ENCODE measurements at regions not wholly inside any gene's neighbourhood (a gene's known extent, or its start where the extent isn't known, plus 50 kb on each side); places are given as distances from the start of the nearest gene placed in this dataset.

DNA sequence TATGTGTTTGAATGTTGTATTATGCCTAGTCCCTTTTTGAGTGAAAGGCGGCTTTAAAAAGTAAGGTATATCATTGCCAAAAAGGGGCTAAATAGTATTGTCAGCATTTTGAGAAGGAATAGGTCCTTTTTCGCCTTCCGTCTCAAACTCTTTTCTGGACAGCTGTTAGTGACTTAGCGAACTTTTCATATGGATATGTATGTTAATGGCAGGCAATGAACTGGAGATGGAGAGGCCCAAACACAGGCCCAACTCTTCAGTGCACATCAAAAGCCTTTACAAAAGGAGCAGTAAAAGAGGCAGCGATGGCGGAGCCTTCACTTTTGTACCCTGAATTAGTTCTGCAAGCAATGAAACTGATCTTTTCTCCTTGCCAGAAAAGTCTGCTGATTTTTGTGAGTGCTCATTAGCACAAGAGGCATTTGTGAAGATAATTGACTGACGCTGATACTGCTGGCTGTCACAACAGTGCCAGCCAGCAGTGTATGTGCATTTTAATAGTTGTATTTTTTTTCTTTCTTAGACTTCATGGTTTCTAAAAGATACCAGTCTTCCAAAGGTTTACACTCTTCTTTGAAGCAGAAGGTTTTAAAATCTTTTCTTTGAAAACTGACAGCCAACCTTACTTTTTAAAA is 243.7 kb upstream of the SP8 start:
- TF ChIP-seq CEBPB (IDR thresholded peaks at IDR 0.05) (no peak), ZBTB7A (IDR thresholded peaks at IDR 0.05; ENCODE audit: low read depth) (no peak), RAD21 (IDR thresholded peaks at IDR 0.05; ENCODE audit: low read depth) (no peak), TEAD4 (IDR thresholded peaks at IDR 0.05) (no peak), NFIC (IDR thresholded peaks at IDR 0.05) (no peak), YY1 (IDR thresholded peaks at IDR 0.05; ENCODE audit: low read depth) (no peak), EP300 (IDR thresholded peaks at IDR 0.05; ENCODE audit: borderline replicate concordance) (no peak), CREB1 (IDR thresholded peaks at IDR 0.05; ENCODE audit: low read depth) (no peak), TAF1 (IDR thresholded peaks at IDR 0.05; ENCODE audit: low read depth) (no peak), EGR1 (IDR thresholded peaks at IDR 0.05) (no peak), TCF12 (IDR thresholded peaks at IDR 0.05; ENCODE audit: low read depth) (no peak), FOXM1 (IDR thresholded peaks at IDR 0.05; ENCODE audit: borderline replicate concordance, low read depth) (no peak)
- TF ChIP-seq, protein P1, sequence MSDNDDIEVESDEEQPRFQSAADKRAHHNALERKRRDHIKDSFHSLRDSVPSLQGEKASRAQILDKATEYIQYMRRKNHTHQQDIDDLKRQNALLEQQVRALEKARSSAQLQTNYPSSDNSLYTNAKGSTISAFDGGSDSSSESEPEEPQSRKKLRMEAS (IDR thresholded peaks at IDR 0.05): no peak
- TF ChIP-seq, protein P2, sequence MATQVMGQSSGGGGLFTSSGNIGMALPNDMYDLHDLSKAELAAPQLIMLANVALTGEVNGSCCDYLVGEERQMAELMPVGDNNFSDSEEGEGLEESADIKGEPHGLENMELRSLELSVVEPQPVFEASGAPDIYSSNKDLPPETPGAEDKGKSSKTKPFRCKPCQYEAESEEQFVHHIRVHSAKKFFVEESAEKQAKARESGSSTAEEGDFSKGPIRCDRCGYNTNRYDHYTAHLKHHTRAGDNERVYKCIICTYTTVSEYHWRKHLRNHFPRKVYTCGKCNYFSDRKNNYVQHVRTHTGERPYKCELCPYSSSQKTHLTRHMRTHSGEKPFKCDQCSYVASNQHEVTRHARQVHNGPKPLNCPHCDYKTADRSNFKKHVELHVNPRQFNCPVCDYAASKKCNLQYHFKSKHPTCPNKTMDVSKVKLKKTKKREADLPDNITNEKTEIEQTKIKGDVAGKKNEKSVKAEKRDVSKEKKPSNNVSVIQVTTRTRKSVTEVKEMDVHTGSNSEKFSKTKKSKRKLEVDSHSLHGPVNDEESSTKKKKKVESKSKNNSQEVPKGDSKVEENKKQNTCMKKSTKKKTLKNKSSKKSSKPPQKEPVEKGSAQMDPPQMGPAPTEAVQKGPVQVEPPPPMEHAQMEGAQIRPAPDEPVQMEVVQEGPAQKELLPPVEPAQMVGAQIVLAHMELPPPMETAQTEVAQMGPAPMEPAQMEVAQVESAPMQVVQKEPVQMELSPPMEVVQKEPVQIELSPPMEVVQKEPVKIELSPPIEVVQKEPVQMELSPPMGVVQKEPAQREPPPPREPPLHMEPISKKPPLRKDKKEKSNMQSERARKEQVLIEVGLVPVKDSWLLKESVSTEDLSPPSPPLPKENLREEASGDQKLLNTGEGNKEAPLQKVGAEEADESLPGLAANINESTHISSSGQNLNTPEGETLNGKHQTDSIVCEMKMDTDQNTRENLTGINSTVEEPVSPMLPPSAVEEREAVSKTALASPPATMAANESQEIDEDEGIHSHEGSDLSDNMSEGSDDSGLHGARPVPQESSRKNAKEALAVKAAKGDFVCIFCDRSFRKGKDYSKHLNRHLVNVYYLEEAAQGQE (IDR thresholded peaks at IDR 0.05; ENCODE audit: low read depth): no peak
- TF ChIP-seq, protein P3, sequence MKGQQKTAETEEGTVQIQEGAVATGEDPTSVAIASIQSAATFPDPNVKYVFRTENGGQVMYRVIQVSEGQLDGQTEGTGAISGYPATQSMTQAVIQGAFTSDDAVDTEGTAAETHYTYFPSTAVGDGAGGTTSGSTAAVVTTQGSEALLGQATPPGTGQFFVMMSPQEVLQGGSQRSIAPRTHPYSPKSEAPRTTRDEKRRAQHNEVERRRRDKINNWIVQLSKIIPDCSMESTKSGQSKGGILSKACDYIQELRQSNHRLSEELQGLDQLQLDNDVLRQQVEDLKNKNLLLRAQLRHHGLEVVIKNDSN (IDR thresholded peaks at IDR 0.05): no peak

DNA sequence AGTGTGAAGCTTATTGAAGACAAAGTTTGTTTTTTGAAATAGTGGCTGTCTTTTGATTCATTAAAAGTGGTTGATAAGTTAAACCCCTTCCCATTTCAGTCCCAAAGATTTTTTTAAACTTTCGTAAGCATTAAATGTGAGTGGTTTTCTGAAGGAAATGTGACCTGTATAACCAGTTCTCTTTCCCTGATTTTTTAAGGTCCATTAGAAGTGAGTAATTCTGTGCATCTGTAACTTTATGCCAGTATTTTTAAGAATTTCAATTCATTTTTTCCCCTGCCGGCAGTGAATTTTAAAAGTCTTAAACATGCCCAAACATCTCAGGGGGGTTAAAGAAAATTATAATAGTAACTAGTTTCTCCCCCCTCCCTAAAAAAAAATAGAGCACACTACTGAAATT is 254.6 kb upstream of the SP8 start:
- TF ChIP-seq FOXM1 (IDR thresholded peaks at IDR 0.05; ENCODE audit: borderline replicate concordance, low read depth) (peak; percentile 66; the same call in 1 of the 2 replicates), YY1 (IDR thresholded peaks at IDR 0.05; ENCODE audit: low read depth) (no peak), TEAD4 (IDR thresholded peaks at IDR 0.05) (peak; percentile 61), EP300 (IDR thresholded peaks at IDR 0.05; ENCODE audit: borderline replicate concordance) (0 out of 2 replicates have a peak, but pooled peaks have one; percentile 16)

DNA sequence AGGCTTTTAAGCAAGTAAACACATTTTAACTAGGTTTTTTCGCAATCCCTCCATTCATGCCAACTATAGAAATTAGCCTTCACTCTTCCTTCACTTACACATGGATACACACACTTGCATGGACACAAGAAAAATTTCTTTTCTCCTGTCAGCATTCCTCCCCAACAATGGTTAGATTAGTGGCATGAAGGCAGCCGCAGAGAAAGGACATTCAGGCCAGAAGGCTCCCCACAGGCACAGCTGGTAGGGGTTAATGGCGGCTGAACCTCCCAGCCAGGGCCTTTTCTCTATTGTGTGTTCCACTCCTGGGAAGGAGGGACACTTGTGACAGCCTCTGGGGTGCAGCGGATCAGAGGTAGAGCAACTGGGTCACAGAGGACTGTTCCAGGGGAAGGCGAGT is 255.0 kb upstream of the SP8 start:
- TF ChIP-seq FOXM1 (IDR thresholded peaks at IDR 0.05; ENCODE audit: borderline replicate concordance, low read depth): 0 out of 2 replicates have a peak, but pooled peaks have one; percentile 2
- no peak for TF ChIP-seq TEAD4 (IDR thresholded peaks at IDR 0.05)
- TF ChIP-seq, protein P1 (IDR thresholded peaks at IDR 0.05): no peak
- TF ChIP-seq TCF12 (IDR thresholded peaks at IDR 0.05; ENCODE audit: low read depth): peak; percentile 52; the same call in 1 of the 2 replicates
- no peak for TF ChIP-seq TAF1 (IDR thresholded peaks at IDR 0.05; ENCODE audit: low read depth)
- peak; percentile 76 for TF ChIP-seq YY1 (IDR thresholded peaks at IDR 0.05; ENCODE audit: low read depth)
- TF ChIP-seq CREB1 (IDR thresholded peaks at IDR 0.05; ENCODE audit: low read depth): no peak
- peak; percentile 65; the same call in 1 of the 2 replicates for TF ChIP-seq CEBPB (IDR thresholded peaks at IDR 0.05)

DNA sequence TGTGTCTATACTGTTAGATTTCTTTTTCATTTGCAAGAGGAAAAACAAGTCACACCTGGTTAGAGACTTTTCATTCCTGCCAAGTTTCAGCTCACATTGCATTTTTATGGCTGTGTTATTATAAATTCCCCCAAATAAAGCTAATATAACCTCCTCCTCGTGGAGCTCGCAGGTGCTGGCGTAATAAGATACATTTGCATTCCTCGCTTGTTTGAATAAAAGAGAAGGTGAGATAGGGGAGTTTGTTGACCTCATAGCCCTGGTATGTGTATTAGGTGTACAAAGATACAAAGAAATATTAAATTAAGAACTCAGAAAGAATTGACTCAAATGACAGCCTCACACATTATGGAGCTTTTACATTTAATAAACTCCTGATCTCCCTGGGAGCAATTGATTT is 257.7 kb upstream of the SP8 start:
- no peak for TF ChIP-seq ZBTB7A (IDR thresholded peaks at IDR 0.05; ENCODE audit: low read depth)
- peak; percentile 54; the same call in 1 of the 2 replicates for TF ChIP-seq FOXM1 (IDR thresholded peaks at IDR 0.05; ENCODE audit: borderline replicate concordance, low read depth)
- TF ChIP-seq, protein P2 (IDR thresholded peaks at IDR 0.05; ENCODE audit: low read depth): no peak
- peak; percentile 68; the same call in 1 of the 2 replicates for TF ChIP-seq EP300 (IDR thresholded peaks at IDR 0.05; ENCODE audit: borderline replicate concordance)
- TF ChIP-seq TAF1 (IDR thresholded peaks at IDR 0.05; ENCODE audit: low read depth): no peak
- TF ChIP-seq, protein P1 (IDR thresholded peaks at IDR 0.05): peak; percentile 29; the same call in 1 of the 2 replicates
- TF ChIP-seq CREB1 (IDR thresholded peaks at IDR 0.05; ENCODE audit: low read depth): no peak
- peak; percentile 56 for TF ChIP-seq NFIC (IDR thresholded peaks at IDR 0.05)
- TF ChIP-seq YY1 (IDR thresholded peaks at IDR 0.05; ENCODE audit: low read depth): no peak
- TF ChIP-seq TCF12 (IDR thresholded peaks at IDR 0.05; ENCODE audit: low read depth): peak; percentile 80
- no peak for TF ChIP-seq RAD21 (IDR thresholded peaks at IDR 0.05; ENCODE audit: low read depth)
- no peak for TF ChIP-seq EGR1 (IDR thresholded peaks at IDR 0.05)
- TF ChIP-seq, protein P3 (IDR thresholded peaks at IDR 0.05): no peak
- no peak for TF ChIP-seq CEBPB (IDR thresholded peaks at IDR 0.05)
- TF ChIP-seq TEAD4 (IDR thresholded peaks at IDR 0.05): peak; percentile 86

DNA sequence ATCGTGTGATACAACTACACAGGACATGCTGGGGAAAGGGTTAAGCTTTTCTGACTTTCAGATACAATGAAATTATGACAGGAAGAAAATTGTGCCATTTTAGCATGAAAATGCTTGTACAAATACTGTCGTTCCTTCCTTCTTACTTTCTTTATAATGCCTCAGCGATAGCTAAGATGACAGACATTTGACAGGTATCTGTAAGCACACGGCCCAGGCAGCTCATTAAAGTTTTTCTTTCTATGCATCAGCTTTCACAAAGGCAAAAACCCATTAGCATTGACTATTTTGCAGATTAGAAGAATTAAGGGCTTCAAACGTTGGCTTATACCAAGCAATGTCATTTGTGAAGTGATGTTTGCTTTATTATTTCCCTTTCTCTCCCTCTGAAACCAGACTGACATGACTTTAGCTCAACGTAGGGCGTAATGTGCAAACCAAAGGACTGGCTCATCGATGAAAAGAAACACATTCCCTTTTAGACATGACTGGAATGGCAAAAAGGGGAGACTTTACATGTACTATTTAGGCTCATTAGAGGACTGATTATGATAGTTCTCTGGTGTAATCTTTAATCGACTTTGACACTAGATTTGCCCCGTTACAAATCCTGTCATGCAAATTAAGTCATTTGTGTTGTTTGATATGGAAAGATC is 258.4 kb upstream of the SP8 start:
- TF ChIP-seq, protein P1 (IDR thresholded peaks at IDR 0.05): no peak
